Tibial artery (tissue), 4 donors: ENCODE measurements at regions not wholly inside any gene's neighbourhood (a gene's known extent, or its start where the extent isn't known, plus 50 kb on each side); places are given as distances from the start of the nearest gene placed in this dataset.

Experiments used
- DNase-seq, 2 donors: peaks; one replicate each; pipeline ENCODE4 v3.0.0-alpha.2; 2019
- H3K27ac ChIP-seq, 2 donors: fragments of 200-600 bp; sonication (generic) in 1 of 2; 1 replicate in 1 of 2; 2 replicates in 1 of 2; pipeline ENCODE4 v1.5.1; 2018 to 2019; ENCODE audit warnings: mild to moderate bottlenecking in 1 of 2
- H3K27me3 ChIP-seq, 2 donors: fragments of 200-600 bp; sonication (generic) in 1 of 2; one replicate each; pipeline versions ENCODE4 v1.5.1 to v1.6.0; 2016 to 2019
- H3K36me3 ChIP-seq, 3 donors: fragments of 200-600 bp; sonication (generic) in 2 of 3; one replicate each; pipeline ENCODE4 v1.5.1; 2016 to 2019; ENCODE audit warnings: mild to moderate bottlenecking in 2 of 3
- H3K4me1 ChIP-seq, 4 donors: fragments of 200-600 bp; sonication (generic) in 2 of 4; 1 replicate in 3 of 4; 2 replicates in 1 of 4; pipeline ENCODE4 v1.5.1; 2016 to 2019
- H3K4me3 ChIP-seq, 2 donors: fragments of 200-600 bp; sonication (generic) in 1 of 2; 1 replicate in 1 of 2; 2 replicates in 1 of 2; pipeline ENCODE4 v1.5.1; 2018 to 2019; ENCODE audit warnings: mild to moderate bottlenecking in 2 of 2
- H3K9me3 ChIP-seq, 3 donors: fragments of 200-600 bp; sonication (generic) in 1 of 3; one replicate each; pipeline ENCODE4 v1.5.1; 2016 to 2019
- intact Hi-C: fragments of 100-400 bp; cut with DNase I; formaldehyde crosslinking; loops from one replicate; pipeline ENCODE4 v1.15.0; 2023; ENCODE audit warnings: low total_unique reads
- TF ChIP-seq, protein P1 (sequence below), 2 experiments: fragments of 200-600 bp in 1 of 2; fragments of 450-650 bp in 1 of 2; IDR thresholded peaks; one replicate each; pipeline ENCODE4 v1.5.1; 2017 to 2019; ENCODE audit warnings: antibody characterized with exemption in 2 of 2, mild to moderate bottlenecking in 1 of 2, moderate library complexity in 1 of 2

DNA sequence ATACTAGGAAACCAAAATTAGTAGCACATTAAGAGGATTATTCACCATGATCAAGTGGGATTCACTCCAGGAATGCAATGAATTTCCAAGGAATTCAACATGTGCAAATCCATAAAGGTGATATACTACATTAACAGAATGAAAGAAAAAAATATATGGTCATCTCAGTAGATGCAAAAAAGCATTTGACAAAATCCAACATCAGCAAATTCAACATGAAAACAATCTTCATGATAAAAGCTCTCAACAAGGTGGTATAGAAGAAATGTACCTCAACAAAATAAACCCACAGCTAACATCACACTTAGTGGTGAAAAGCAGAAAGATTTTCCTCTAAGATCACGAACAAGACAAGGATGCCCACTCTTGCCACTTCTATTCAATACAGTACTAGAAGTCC lies 74.4 kb upstream of the PDE10A start:
- H3K36me3 ChIP-seq: no peaks in the 10 kb centered on the region
- TF ChIP-seq, protein P1, sequence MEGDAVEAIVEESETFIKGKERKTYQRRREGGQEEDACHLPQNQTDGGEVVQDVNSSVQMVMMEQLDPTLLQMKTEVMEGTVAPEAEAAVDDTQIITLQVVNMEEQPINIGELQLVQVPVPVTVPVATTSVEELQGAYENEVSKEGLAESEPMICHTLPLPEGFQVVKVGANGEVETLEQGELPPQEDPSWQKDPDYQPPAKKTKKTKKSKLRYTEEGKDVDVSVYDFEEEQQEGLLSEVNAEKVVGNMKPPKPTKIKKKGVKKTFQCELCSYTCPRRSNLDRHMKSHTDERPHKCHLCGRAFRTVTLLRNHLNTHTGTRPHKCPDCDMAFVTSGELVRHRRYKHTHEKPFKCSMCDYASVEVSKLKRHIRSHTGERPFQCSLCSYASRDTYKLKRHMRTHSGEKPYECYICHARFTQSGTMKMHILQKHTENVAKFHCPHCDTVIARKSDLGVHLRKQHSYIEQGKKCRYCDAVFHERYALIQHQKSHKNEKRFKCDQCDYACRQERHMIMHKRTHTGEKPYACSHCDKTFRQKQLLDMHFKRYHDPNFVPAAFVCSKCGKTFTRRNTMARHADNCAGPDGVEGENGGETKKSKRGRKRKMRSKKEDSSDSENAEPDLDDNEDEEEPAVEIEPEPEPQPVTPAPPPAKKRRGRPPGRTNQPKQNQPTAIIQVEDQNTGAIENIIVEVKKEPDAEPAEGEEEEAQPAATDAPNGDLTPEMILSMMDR (IDR thresholded peaks at IDR 0.05): no peak
- intact Hi-C loops: no loop called here

DNA sequence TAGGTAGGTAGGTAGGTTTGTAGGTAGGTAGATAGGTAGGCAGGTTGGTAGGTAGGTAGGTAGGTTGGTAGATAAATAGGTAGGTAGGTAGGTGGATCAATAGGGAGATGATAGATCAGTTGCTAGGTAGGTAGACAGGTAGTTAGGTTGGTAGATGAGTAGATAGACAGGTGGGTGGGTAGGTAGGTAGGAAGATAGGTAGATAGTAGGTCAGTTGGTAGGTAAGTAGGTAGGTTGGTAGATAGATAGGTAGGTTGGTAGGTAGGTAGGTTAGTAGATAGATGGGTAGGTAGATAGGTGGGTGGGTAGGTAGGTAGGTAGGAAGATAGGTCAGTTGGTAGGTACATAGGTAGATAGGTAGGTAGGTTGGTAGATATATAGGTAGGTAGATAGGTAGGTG lies 72.0 kb upstream of the PDE10A start:
- intact Hi-C loops: no loop called here
- Histone ChIP-seq H3K36me3 (no peaks in the 10 kb centered on the region), H3K27ac (no peak overlapping the region), H3K27me3 (no peaks in the 10 kb centered on the region), H3K4me1 (no peaks in the 10 kb centered on the region), H3K4me3 (no peak overlapping the region), H3K9me3 (no peaks in the 10 kb centered on the region)
- TF ChIP-seq, protein P1 (IDR thresholded peaks at IDR 0.05): no peak
- DNase-seq: no peak

More for the DNA sequence above, 74.4 kb upstream of the PDE10A start:
- no peaks in the 10 kb centered on the region for H3K27me3 ChIP-seq
- no peak for DNase-seq
- no peak overlapping the region for H3K27ac ChIP-seq
- H3K9me3 ChIP-seq: no peaks in the 10 kb centered on the region
- H3K4me1 ChIP-seq: no peaks in the 10 kb centered on the region
- no peak overlapping the region for H3K4me3 ChIP-seq

DNA sequence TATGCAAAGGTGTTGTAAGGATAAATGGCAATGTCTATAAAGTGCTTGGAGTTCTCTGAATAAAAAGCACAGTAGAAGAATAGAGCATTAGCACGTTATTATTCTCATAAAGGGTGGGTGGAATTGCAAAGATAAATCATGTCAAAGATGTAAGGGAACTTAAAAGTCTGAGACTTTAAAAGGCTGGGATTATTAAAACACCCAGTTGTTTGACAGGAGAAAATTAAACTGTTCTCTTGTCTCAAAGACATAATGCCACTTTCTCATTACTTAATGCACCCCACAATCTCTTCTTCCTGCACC lies 70.4 kb upstream of the PDE10A start:
- TF ChIP-seq, protein P1 (IDR thresholded peaks at IDR 0.05): no peak
- H3K27ac ChIP-seq: no peak overlapping the region
- no peak for DNase-seq
- no peaks in the 10 kb centered on the region for H3K4me1 ChIP-seq
- intact Hi-C loops: no loop called here
- H3K9me3 ChIP-seq: no peaks in the 10 kb centered on the region
- H3K36me3 ChIP-seq: no peaks in the 10 kb centered on the region
- H3K27me3 ChIP-seq: no peaks in the 10 kb centered on the region
- no peak overlapping the region for H3K4me3 ChIP-seq

DNA sequence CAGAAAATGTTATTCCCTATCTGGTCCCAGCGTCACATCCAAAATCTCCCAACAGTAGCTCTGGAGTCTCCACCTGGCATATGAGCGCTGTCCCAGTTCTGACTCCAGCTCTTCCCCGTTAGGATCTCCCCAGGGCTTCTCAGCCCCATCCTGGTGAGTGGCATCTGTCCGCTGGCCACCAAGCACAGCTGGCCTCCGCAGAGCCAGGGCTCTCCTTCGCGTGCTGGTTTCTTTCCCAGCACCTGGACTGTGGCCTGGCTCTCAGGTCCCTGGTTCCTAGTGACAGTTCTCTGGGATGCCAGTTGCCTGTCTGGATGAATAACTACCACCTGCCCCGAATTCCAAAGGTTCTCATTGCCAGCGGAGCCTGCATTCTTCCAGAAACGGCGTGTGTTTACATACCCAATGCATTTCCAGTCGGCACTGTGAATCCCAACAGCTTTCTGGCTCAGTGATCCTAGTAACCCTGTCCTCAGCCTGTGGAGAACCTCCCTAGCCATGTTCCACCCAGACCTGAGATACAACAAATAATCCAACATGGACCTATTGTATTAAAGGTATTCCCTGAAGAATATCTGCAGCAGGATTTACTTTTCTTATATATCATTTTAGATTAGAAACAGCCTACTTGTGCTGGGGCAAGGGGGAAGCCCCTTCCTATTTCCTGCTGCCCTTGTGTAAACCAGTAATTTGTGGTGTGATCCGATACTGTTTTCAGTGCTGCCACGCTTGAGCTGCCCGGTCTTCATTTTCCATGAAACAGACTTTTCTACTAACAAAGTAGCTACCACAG lies 69.9 kb upstream of the PDE10A start:
- Histone ChIP-seq H3K4me1 (no peaks in the 10 kb centered on the region), H3K27ac (no peak overlapping the region), H3K9me3 (no peaks in the 10 kb centered on the region), H3K27me3 (no peaks in the 10 kb centered on the region), H3K36me3 (no peaks in the 10 kb centered on the region), H3K4me3 (no peak overlapping the region)
- intact Hi-C loops: no loop called here
- TF ChIP-seq, protein P1 (IDR thresholded peaks at IDR 0.05): no peak
- no peak for DNase-seq

DNA sequence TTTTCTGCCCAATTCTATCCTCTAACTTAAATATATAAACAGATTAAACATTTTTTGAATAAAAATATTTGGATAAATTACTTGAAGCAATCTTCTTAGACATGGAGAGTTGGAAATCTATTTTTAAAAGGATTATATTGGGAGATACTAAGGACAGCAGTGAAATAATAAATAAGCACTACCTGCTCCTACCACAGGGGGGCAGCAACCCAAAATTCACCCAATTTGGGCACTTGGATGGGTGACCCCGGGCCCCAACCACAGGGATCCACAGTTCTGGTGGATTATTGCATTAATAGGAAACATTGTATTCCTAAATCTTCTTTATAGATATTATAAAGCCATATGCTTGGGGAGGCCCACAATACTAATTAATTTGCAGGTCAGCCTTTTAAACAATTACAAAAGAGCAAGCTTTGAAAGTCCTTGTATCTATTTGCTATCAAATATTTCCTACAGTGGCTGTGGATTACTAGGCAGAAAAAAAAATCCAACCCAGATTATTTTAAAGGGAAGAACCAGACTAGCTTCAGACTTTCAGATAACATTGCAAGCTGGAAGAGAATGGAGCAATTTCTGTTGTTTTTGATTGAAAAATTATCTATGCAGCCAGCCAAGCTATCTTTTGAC lies 66.4 kb upstream of the PDE10A start:
- intact Hi-C loops: no loop called here
- Histone ChIP-seq H3K4me1 (no peaks in the 10 kb centered on the region), H3K9me3 (no peaks in the 10 kb centered on the region), H3K4me3 (no peak overlapping the region), H3K36me3 (no peaks in the 10 kb centered on the region), H3K27me3 (no peaks in the 10 kb centered on the region), H3K27ac (no peak overlapping the region)
- TF ChIP-seq, protein P1 (IDR thresholded peaks at IDR 0.05): peak; percentile 39 to 60
- DNase-seq: no peak
